Esophagus squamous epithelium (tissue), 5 donors: ENCODE measurements at regions not wholly inside any gene's neighbourhood (a gene's known extent, or its start where the extent isn't known, plus 50 kb on each side); places are given as distances from the start of the nearest gene placed in this dataset.

Source experiments
- DNase-seq: peaks from one replicate; lab custom pipeline; 2025; lab: John Stamatoyannopoulos, UW
- H3K27ac ChIP-seq, 4 donors: fragments of 200-600 bp; sonication (generic); one replicate each; pipeline ENCODE4 v1.5.1; 2016 to 2019; ENCODE audit warnings: mild to moderate bottlenecking in 1 of 4
- H3K27me3 ChIP-seq, 4 donors: fragments of 200-600 bp; sonication (generic); 1 replicate in 3 of 4; 2 replicates in 1 of 4; pipeline versions ENCODE4 v1.5.1 to v1.6.0; 2017 to 2021; ENCODE audit warnings: antibody characterized with exemption in 1 of 4
- H3K36me3 ChIP-seq, 3 donors: fragments of 200-600 bp; sonication (generic); one replicate each; pipeline ENCODE4 v1.5.1; 2016 to 2019
- H3K4me1 ChIP-seq, 3 donors: fragments of 200-600 bp; sonication (generic); one replicate each; pipeline ENCODE4 v1.5.1; 2017 to 2019
- H3K4me3 ChIP-seq, 4 donors: fragments of 200-600 bp; sonication (generic); 1 replicate in 3 of 4; 2 replicates in 1 of 4; pipeline ENCODE4 v1.5.1; 2016 to 2019; ENCODE audit warnings: mild to moderate bottlenecking in 2 of 4, moderate library complexity in 1 of 4
- H3K9me3 ChIP-seq, 3 donors: fragments of 200-600 bp; sonication (generic); one replicate each; pipeline ENCODE4 v1.5.1; 2016 to 2019
- CTCF ChIP-seq, 6 experiments: fragments of 450-650 bp in 4 of 6; fragments of 200-600 bp in 2 of 6; sonication (generic) in 2 of 6; IDR thresholded peaks; one replicate each; pipeline ENCODE4 v1.5.1; 2016 to 2019; ENCODE audit warnings: antibody characterized with exemption in 6 of 6, mild to moderate bottlenecking in 4 of 6, moderate library complexity in 4 of 6
- POLR2A ChIP-seq, 4 donors: fragments of 450-650 bp; IDR thresholded peaks; one replicate each; pipeline ENCODE4 v1.6.1; 2017; ENCODE audit warnings: antibody characterized with exemption in 4 of 4, mild to moderate bottlenecking in 4 of 4, moderate library complexity in 3 of 4
- WGBS, 2 donors: methylation state at CpG; one replicate each; pipeline ENCODE4 v1.1.5; 2018; 5-methylcytosine and 5-hydroxymethylcytosine counted together
- intact Hi-C: fragments of 100-400 bp; cut with DNase I; formaldehyde crosslinking; loops from one replicate; pipeline ENCODE4 v1.15.0; 2022
- donor health status: DM: yes; HTN: yes; CAD: no.

- no peaks in the 10 kb centered on the region for H3K4me1 ChIP-seq
- no peaks in the 10 kb centered on the region for H3K9me3 ChIP-seq
- no peak for DNase-seq
- no peak overlapping the region for H3K27ac ChIP-seq
- no peaks in the 10 kb centered on the region for H3K27me3 ChIP-seq
- H3K36me3 ChIP-seq: no peaks in the 10 kb centered on the region
- WGBS, 2 donors: 57 to 92% methylated on average over 2 to 7 of the region's 7 CpGs
- intact Hi-C loops: no loop called here
- H3K4me3 ChIP-seq: no peak overlapping the region
- no peak for TF ChIP-seq POLR2A (IDR thresholded peaks at IDR 0.05)
- TF ChIP-seq CTCF (IDR thresholded peaks at IDR 0.05): no peak
Observed at GRCh38 chr9:109931623-109932022, 151.6 kb downstream of the PALM2AKAP2 start.

GRCh38 chr9:109934136-109934856, 154.3 kb downstream of the PALM2AKAP2 start:
- no peaks in the 10 kb centered on the region for H3K9me3 ChIP-seq
- DNase-seq: no peak
- no peak overlapping the region for H3K27ac ChIP-seq
- intact Hi-C loops: no loop called here
- H3K27me3 ChIP-seq: no peaks in the 10 kb centered on the region
- TF ChIP-seq POLR2A (IDR thresholded peaks at IDR 0.05) (no peak), CTCF (IDR thresholded peaks at IDR 0.05) (no peak)
- no peaks in the 10 kb centered on the region for H3K36me3 ChIP-seq
- no peaks in the 10 kb centered on the region for H3K4me1 ChIP-seq
- 74 to 75% methylated on average over 5 of the region's 5 CpGs for WGBS, 2 donors
- H3K4me3 ChIP-seq: no peak overlapping the region

GRCh38 chr9:109934857-109935215, 154.8 kb downstream of the PALM2AKAP2 start:
- H3K4me1 ChIP-seq: no peaks in the 10 kb centered on the region
- no peaks in the 10 kb centered on the region for H3K9me3 ChIP-seq
- no peak for DNase-seq
- 78 to 82% methylated on average over 3 to 4 of the region's 4 CpGs for WGBS, 2 donors
- no peak overlapping the region for H3K4me3 ChIP-seq
- no peaks in the 10 kb centered on the region for H3K36me3 ChIP-seq
- H3K27me3 ChIP-seq: no peaks in the 10 kb centered on the region
- no peak overlapping the region for H3K27ac ChIP-seq
- intact Hi-C loops: no loop called here
- TF ChIP-seq POLR2A (IDR thresholded peaks at IDR 0.05) (no peak), CTCF (IDR thresholded peaks at IDR 0.05) (no peak)

- H3K9me3 ChIP-seq: no peaks in the 10 kb centered on the region
- intact Hi-C loops: no loop called here
- no peaks in the 10 kb centered on the region for H3K4me1 ChIP-seq
- TF ChIP-seq CTCF (IDR thresholded peaks at IDR 0.05) (no peak), POLR2A (IDR thresholded peaks at IDR 0.05) (no peak)
- no peak overlapping the region for H3K27ac ChIP-seq
- H3K27me3 ChIP-seq: no peaks in the 10 kb centered on the region
- H3K36me3 ChIP-seq: no peaks in the 10 kb centered on the region
- H3K4me3 ChIP-seq: no peak overlapping the region
- 56 to 64% methylated on average over 1 of the region's 1 CpG for WGBS, 2 donors
- DNase-seq: no peak
Observed at GRCh38 chr9:109935406-109936087, 155.5 kb downstream of the PALM2AKAP2 start.

- WGBS, 2 donors: 79 to 80% methylated on average over 3 of the region's 3 CpGs
- TF ChIP-seq POLR2A (IDR thresholded peaks at IDR 0.05) (no peak), CTCF (IDR thresholded peaks at IDR 0.05) (no peak)
Observed at GRCh38 chr9:109937861-109938453, 158.0 kb downstream of the PALM2AKAP2 start.

More at GRCh38 chr9:109937861-109938453, 158.0 kb downstream of the PALM2AKAP2 start:
- DNase-seq: no peak
- intact Hi-C loops: no loop called here
- Histone ChIP-seq H3K27me3 (no peaks in the 10 kb centered on the region), H3K27ac (no peak overlapping the region), H3K36me3 (no peaks in the 10 kb centered on the region), H3K4me1 (no peaks in the 10 kb centered on the region), H3K9me3 (no peaks in the 10 kb centered on the region), H3K4me3 (no peak overlapping the region)
